ENCODE measurements at regions not wholly inside any gene's neighbourhood (a gene's known extent, or its start where the extent isn't known, plus 50 kb on each side); places are given as distances from the start of the nearest gene placed in this dataset.

GRCh38 chr13:111900390-111901131, 166.4 kb upstream of the SOX1 start:
- H3K4me1 ChIP-seq: no peaks in the 10 kb centered on the region
- no peak overlapping the region for H3K27ac ChIP-seq
- no peak overlapping the region for H3K4me3 ChIP-seq
- intact Hi-C loops (cut with DNase I): no loop called here
- TF ChIP-seq CTCF (IDR thresholded peaks at IDR 0.05): no peak
- peaks cover 8% of the 10 kb centered on the region for H3K27me3 ChIP-seq (ENCODE audit: low read depth)
- DNase-seq (no peak), ATAC-seq (no peak)
- H3K9me3 ChIP-seq: no peaks in the 10 kb centered on the region
- H3K36me3 ChIP-seq: no peaks in the 10 kb centered on the region

GRCh38 chr13:111901267-111901915, 165.6 kb upstream of the SOX1 start:
- H3K4me1 ChIP-seq: no peaks in the 10 kb centered on the region
- peaks cover 4% of the 10 kb centered on the region for H3K27me3 ChIP-seq (ENCODE audit: low read depth)
- no peak overlapping the region for H3K4me3 ChIP-seq
- no peaks in the 10 kb centered on the region for H3K9me3 ChIP-seq
- H3K36me3 ChIP-seq: no peaks in the 10 kb centered on the region
- DNase-seq: no peak
- TF ChIP-seq CTCF (IDR thresholded peaks at IDR 0.05): no peak
- ATAC-seq: no peak
- intact Hi-C loops (cut with DNase I): no loop called here
- H3K27ac ChIP-seq: no peak overlapping the region

- Histone ChIP-seq H3K9me3 (no peaks in the 10 kb centered on the region), H3K36me3 (no peaks in the 10 kb centered on the region), H3K4me3 (no peak overlapping the region), H3K27me3 (ENCODE audit: low read depth) (peaks cover 4% of the 10 kb centered on the region), H3K4me1 (no peaks in the 10 kb centered on the region), H3K27ac (no peak overlapping the region)
- ATAC-seq (no peak), DNase-seq (no peak)
- no peak for TF ChIP-seq CTCF (IDR thresholded peaks at IDR 0.05)
- intact Hi-C loops (cut with DNase I): no loop called here
Measured at GRCh38 chr13:111902726-111903125, 164.2 kb upstream of the SOX1 start.

GRCh38 chr13:111903143-111903542, 163.8 kb upstream of the SOX1 start:
- DNase-seq (no peak), ATAC-seq (no peak)
- Histone ChIP-seq H3K9me3 (no peaks in the 10 kb centered on the region), H3K4me1 (no peaks in the 10 kb centered on the region), H3K36me3 (no peaks in the 10 kb centered on the region), H3K4me3 (no peak overlapping the region), H3K27me3 (ENCODE audit: low read depth) (peaks cover 4% of the 10 kb centered on the region), H3K27ac (no peak overlapping the region)
- TF ChIP-seq CTCF (IDR thresholded peaks at IDR 0.05): no peak
- intact Hi-C loops (cut with DNase I): no loop called here

GRCh38 chr13:111904166-111904565, 162.8 kb upstream of the SOX1 start:
- intact Hi-C loops (cut with DNase I): no loop called here

More at GRCh38 chr13:111904166-111904565, 162.8 kb upstream of the SOX1 start:
- ATAC-seq (no peak), DNase-seq (no peak)
- Histone ChIP-seq H3K4me3 (no peak overlapping the region), H3K4me1 (no peaks in the 10 kb centered on the region), H3K9me3 (no peaks in the 10 kb centered on the region), H3K36me3 (no peaks in the 10 kb centered on the region), H3K27me3 (ENCODE audit: low read depth) (peaks cover 4% of the 10 kb centered on the region), H3K27ac (no peak overlapping the region)
- no peak for TF ChIP-seq CTCF (IDR thresholded peaks at IDR 0.05)

Data from lower lobe of right lung (tissue), 2 donors.